DND-41 (cell line): ENCODE measurements at regions not wholly inside any gene's neighbourhood (a gene's known extent, or its start where the extent isn't known, plus 50 kb on each side); places are given as distances from the start of the nearest gene placed in this dataset.

Experiments used
- ATAC-seq: fragments of 200-7000 bp; cut with Tn5 transposase; 3 replicates; pipeline ENCODE4 v1.9.1; 2021; ENCODE audit warnings: low read depth; ENCODE audit not compliant: insufficient read depth
- DNase-seq: peaks from one replicate; pipeline ENCODE4 v3.0.0-alpha.2; 2020
- H2AFZ ChIP-seq: 2 replicates; pipeline ENCODE4 v1.6.0; 2012; ENCODE audit warnings: low read depth, low read length
- H3K27ac ChIP-seq: 2 replicates; pipeline ENCODE4 v1.5.1; 2012; ENCODE audit warnings: low read length, inconsistent platforms
- H3K27me3 ChIP-seq: fragments of 200-600 bp; sonication (generic); 2 replicates; pipeline ENCODE4 v1.6.0; 2012; ENCODE audit warnings: low read length, mild to moderate bottlenecking, inconsistent platforms; ENCODE audit not compliant: insufficient read depth, poor library complexity
- H3K36me3 ChIP-seq: 2 replicates; pipeline ENCODE4 v1.5.1; 2012; ENCODE audit warnings: low read length, inconsistent platforms; ENCODE audit not compliant: insufficient read depth
- H3K4me1 ChIP-seq: 2 replicates; pipeline ENCODE4 v1.5.1; 2012; ENCODE audit warnings: mild to moderate bottlenecking, low read length; ENCODE audit not compliant: insufficient read depth
- H3K4me2 ChIP-seq: 2 replicates; pipeline ENCODE4 v1.6.0; 2012; ENCODE audit warnings: mild to moderate bottlenecking, moderate library complexity, low read length, inconsistent platforms; ENCODE audit not compliant: insufficient read depth
- H3K4me3 ChIP-seq, 2 experiments: fragments of 200-600 bp in 1 of 2; shearing (Covaris generic) in 1 of 2; 2 replicates each; pipeline ENCODE4 v1.5.1; 2012 to 2016; ENCODE audit warnings: inconsistent platforms in 2 of 2, low read length in 2 of 2, mild to moderate bottlenecking in 2 of 2, low read depth in 1 of 2, moderate library complexity in 1 of 2
- H3K79me2 ChIP-seq: 2 replicates; pipeline ENCODE4 v1.6.0; 2012; ENCODE audit warnings: low read length, inconsistent platforms; ENCODE audit not compliant: insufficient read depth
- H3K9ac ChIP-seq: 2 replicates; pipeline ENCODE4 v1.6.0; 2012; ENCODE audit warnings: low read depth, mild to moderate bottlenecking, inconsistent platforms, low read length, moderate library complexity
- H3K9me3 ChIP-seq: 2 replicates; pipeline ENCODE4 v1.5.1; 2012; ENCODE audit warnings: low read length, moderate library complexity, mild to moderate bottlenecking, inconsistent platforms; ENCODE audit not compliant: insufficient read depth, severe bottlenecking
- H4K20me1 ChIP-seq: 2 replicates; pipeline ENCODE4 v1.6.0; 2012; ENCODE audit warnings: low read length; ENCODE audit not compliant: insufficient read depth
- EZH2 ChIP-seq: IDR thresholded peaks from 3 replicates; pipeline ENCODE4 v1.6.1; 2012; ENCODE audit warnings: borderline replicate concordance, low read depth, mild to moderate bottlenecking, moderate library complexity, low read length, inconsistent platforms; ENCODE audit not compliant: severe bottlenecking
- TF ChIP-seq, protein P1 (sequence below): IDR thresholded peaks from 2 replicates; pipeline ENCODE4 v1.5.1; 2012; ENCODE audit warnings: borderline replicate concordance, low read length, moderate library complexity, mild to moderate bottlenecking; ENCODE audit not compliant: poor library complexity, severe bottlenecking; ENCODE audit errors: extremely low read depth

DNA sequence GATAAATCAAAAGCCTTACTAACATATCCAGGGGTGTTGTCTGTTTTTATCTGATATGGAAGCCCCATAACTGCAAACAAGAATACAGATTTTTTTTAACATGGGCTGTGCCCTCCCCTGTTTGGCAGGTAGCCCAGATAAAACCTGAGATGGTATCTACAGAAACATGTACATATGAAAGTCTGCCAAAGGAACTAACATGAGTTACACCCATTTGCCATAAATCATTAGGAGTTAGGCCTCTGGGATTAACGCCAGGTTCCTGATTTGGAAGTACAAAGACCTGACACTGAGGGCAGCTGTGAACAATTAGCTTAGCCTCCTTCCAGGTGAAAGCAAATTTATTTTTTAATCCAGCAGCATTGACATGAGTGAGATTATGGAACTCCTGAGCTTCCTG lies 264.3 kb downstream of the TECRL start:
- DNase-seq (no peak), ATAC-seq (no peak)
- no peak overlapping the region for H3K9ac ChIP-seq
- H3K9me3 ChIP-seq: no peaks in the 10 kb centered on the region
- H4K20me1 ChIP-seq: no peaks in the 10 kb centered on the region
- no peak overlapping the region for H3K4me3 ChIP-seq
- H3K4me2 ChIP-seq: no peak overlapping the region
- H3K27me3 ChIP-seq: no peaks in the 10 kb centered on the region
- TF ChIP-seq EZH2: no peak
- TF ChIP-seq, protein P1, sequence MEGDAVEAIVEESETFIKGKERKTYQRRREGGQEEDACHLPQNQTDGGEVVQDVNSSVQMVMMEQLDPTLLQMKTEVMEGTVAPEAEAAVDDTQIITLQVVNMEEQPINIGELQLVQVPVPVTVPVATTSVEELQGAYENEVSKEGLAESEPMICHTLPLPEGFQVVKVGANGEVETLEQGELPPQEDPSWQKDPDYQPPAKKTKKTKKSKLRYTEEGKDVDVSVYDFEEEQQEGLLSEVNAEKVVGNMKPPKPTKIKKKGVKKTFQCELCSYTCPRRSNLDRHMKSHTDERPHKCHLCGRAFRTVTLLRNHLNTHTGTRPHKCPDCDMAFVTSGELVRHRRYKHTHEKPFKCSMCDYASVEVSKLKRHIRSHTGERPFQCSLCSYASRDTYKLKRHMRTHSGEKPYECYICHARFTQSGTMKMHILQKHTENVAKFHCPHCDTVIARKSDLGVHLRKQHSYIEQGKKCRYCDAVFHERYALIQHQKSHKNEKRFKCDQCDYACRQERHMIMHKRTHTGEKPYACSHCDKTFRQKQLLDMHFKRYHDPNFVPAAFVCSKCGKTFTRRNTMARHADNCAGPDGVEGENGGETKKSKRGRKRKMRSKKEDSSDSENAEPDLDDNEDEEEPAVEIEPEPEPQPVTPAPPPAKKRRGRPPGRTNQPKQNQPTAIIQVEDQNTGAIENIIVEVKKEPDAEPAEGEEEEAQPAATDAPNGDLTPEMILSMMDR: no peak
- H3K4me1 ChIP-seq: no peaks in the 10 kb centered on the region
- H3K79me2 ChIP-seq: no peaks in the 10 kb centered on the region
- H3K27ac ChIP-seq: no peak overlapping the region
- H3K36me3 ChIP-seq: no peaks in the 10 kb centered on the region
- H2AFZ ChIP-seq: no peak overlapping the region

DNA sequence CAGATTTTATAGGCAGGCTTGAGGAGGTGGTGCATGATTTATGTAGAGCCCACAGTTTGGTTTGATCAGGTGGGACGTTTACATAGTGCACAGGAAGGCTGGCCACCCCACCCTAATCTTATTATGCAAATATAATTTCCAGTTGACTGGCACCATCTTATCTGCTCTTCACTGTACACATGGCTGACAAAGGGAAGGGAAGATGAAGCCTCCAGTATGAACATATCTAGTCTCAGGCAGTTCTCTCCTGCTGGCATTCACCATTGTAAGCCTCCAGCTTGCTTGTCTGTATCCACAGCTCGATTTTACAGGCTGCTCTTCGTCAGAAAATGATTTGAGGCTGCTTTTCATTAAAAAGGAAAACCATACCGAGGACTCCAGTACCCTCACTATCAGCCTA lies 278.3 kb downstream of the TECRL start:
- no peak overlapping the region for H3K4me3 ChIP-seq
- H4K20me1 ChIP-seq: no peaks in the 10 kb centered on the region
- H3K4me1 ChIP-seq: no peaks in the 10 kb centered on the region
- H2AFZ ChIP-seq: no peak overlapping the region
- ATAC-seq (no peak), DNase-seq (no peak)
- no peaks in the 10 kb centered on the region for H3K79me2 ChIP-seq
- H3K9me3 ChIP-seq: no peaks in the 10 kb centered on the region
- no peak overlapping the region for H3K4me2 ChIP-seq
- H3K36me3 ChIP-seq: no peaks in the 10 kb centered on the region
- H3K27me3 ChIP-seq: no peaks in the 10 kb centered on the region
- H3K9ac ChIP-seq: no peak overlapping the region
- no peak for TF ChIP-seq EZH2
- TF ChIP-seq, protein P1: no peak
- no peak overlapping the region for H3K27ac ChIP-seq

DNA sequence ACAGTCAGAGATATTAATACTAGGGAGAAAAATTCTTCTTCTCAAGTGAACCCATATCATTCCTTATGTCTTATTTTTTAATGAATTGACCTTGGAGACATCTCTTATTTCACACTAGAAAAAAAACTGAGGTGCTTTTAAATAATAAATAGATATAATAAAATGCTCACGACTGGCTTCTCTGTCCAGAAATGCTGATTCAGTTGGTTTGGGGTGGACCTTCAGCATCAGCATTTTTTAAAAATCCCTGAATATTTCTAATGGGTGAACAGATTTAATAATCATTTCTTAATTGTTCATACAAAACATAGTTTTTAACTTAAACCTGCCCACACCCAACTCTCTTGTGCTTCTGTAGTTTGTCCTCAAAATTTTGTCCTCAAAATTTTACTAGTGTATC lies 283.9 kb downstream of the TECRL start:
- DNase-seq (no peak), ATAC-seq (no peak)
- H3K27me3 ChIP-seq: no peaks in the 10 kb centered on the region
- no peak overlapping the region for H3K4me3 ChIP-seq
- no peaks in the 10 kb centered on the region for H3K9me3 ChIP-seq
- no peak overlapping the region for H3K4me2 ChIP-seq
- H3K4me1 ChIP-seq: no peaks in the 10 kb centered on the region
- H3K79me2 ChIP-seq: no peaks in the 10 kb centered on the region
- no peaks in the 10 kb centered on the region for H4K20me1 ChIP-seq
- H2AFZ ChIP-seq: no peak overlapping the region
- no peak overlapping the region for H3K27ac ChIP-seq
- TF ChIP-seq EZH2: no peak
- TF ChIP-seq, protein P1: no peak
- no peaks in the 10 kb centered on the region for H3K36me3 ChIP-seq
- no peak overlapping the region for H3K9ac ChIP-seq

DNA sequence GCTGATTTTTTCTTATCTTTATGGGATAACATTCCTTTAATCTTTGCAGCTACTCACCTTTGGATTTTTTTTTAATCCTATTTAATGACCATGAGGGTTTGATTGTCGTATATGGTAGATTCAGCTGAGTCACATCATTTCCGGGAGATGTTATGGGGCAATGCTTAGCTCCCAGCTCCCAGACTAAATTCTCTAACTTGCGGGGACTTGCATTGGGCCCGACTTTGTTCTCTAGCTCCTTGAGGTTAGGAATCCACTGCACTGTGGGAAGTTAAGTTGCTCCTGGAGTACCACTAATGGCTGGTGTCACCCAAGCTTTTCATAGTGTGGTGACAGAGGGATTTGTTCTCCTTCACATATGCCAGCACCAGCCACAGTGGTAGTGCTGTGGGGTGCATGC lies 287.4 kb downstream of the TECRL start:
- DNase-seq: no peak
- TF ChIP-seq, protein P1: no peak
- TF ChIP-seq EZH2: no peak
- no peak overlapping the region for H3K27ac ChIP-seq
- ATAC-seq: no peak
- H2AFZ ChIP-seq: no peak overlapping the region
- H3K9me3 ChIP-seq: no peaks in the 10 kb centered on the region
- H3K79me2 ChIP-seq: no peaks in the 10 kb centered on the region
- H3K4me2 ChIP-seq: no peak overlapping the region
- no peaks in the 10 kb centered on the region for H3K27me3 ChIP-seq
- H3K4me3 ChIP-seq: no peak overlapping the region
- H4K20me1 ChIP-seq: no peaks in the 10 kb centered on the region
- no peak overlapping the region for H3K9ac ChIP-seq
- no peaks in the 10 kb centered on the region for H3K4me1 ChIP-seq
- H3K36me3 ChIP-seq: no peaks in the 10 kb centered on the region
